ENCODE measurements at regions not wholly inside any gene's neighbourhood (a gene's known extent, or its start where the extent isn't known, plus 50 kb on each side); places are given as distances from the start of the nearest gene placed in this dataset.

DNA sequence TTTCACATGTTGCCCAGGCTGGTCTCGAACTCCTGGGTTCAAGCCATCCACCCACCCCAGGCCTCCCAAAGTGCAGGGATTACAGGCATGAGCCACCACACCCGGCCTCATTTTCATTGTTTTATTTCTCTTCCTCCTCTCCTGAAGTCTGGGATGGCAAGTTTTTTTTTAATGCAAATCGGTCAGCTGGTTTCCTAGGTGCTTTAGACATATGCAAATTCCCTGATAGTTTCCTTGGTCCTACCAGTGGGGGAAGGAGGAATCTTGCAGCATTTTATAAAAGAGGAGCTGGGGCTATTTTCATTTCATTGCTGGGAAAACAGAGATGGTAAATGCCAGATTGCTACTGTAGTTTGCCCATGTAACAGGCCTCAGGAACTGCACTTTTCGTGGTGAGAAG is 179.4 kb downstream of the ACTL7B start:
- Mint-ChIP-seq H3K27ac (ENCODE audit: unreplicated experiment) (no peak overlapping the region), H3K36me3 (ENCODE audit: low read depth, unreplicated experiment) (no peaks in the 10 kb centered on the region), H3K9me3 (ENCODE audit: unreplicated experiment) (peaks cover 5% of the 10 kb centered on the region), H3K27me3 (ENCODE audit: low read depth, unreplicated experiment) (peaks cover 8% of the 10 kb centered on the region), H3K4me3 (ENCODE audit: unreplicated experiment) (no peak overlapping the region), H3K4me1 (ENCODE audit: low read depth, unreplicated experiment) (peaks cover 9% of the 10 kb centered on the region)
- no peak for DNase-seq (ENCODE audit: low read depth)
- no peaks in the 10 kb centered on the region for H3K36me3 ChIP-seq (ENCODE audit: insufficient read depth, low read length)
- TF ChIP-seq, protein P1, sequence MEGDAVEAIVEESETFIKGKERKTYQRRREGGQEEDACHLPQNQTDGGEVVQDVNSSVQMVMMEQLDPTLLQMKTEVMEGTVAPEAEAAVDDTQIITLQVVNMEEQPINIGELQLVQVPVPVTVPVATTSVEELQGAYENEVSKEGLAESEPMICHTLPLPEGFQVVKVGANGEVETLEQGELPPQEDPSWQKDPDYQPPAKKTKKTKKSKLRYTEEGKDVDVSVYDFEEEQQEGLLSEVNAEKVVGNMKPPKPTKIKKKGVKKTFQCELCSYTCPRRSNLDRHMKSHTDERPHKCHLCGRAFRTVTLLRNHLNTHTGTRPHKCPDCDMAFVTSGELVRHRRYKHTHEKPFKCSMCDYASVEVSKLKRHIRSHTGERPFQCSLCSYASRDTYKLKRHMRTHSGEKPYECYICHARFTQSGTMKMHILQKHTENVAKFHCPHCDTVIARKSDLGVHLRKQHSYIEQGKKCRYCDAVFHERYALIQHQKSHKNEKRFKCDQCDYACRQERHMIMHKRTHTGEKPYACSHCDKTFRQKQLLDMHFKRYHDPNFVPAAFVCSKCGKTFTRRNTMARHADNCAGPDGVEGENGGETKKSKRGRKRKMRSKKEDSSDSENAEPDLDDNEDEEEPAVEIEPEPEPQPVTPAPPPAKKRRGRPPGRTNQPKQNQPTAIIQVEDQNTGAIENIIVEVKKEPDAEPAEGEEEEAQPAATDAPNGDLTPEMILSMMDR (IDR thresholded peaks at IDR 0.05; ENCODE audit: insufficient read depth, low read depth, low read length) = no peak
- no peak for TF ChIP-seq EZH2 (IDR thresholded peaks at IDR 0.05; ENCODE audit: insufficient read depth, low read length)
- no peaks in the 10 kb centered on the region for H3K9me3 ChIP-seq (ENCODE audit: insufficient read depth, low read depth, low read length)
- H3K4me2 ChIP-seq (ENCODE audit: low read length) = no peak overlapping the region
- no peak for FAIRE-seq
- no peaks in the 10 kb centered on the region for H4K20me1 ChIP-seq (ENCODE audit: insufficient read depth, low read length)
- peaks cover 15% of the 10 kb centered on the region for H3K4me1 ChIP-seq (ENCODE audit: insufficient read depth, low read length)
- no peak overlapping the region for H2AFZ ChIP-seq (ENCODE audit: low read depth, low read length)
- no peaks in the 10 kb centered on the region for H3K27me3 ChIP-seq (ENCODE audit: insufficient read depth, low read length)
- H3K27ac ChIP-seq (ENCODE audit: low read depth, low read length) = no peak overlapping the region
- no peaks in the 10 kb centered on the region for H3K79me2 ChIP-seq (ENCODE audit: insufficient read depth, low read length)
- H3K9ac ChIP-seq (ENCODE audit: low read length) = no peak overlapping the region
- no peak overlapping the region for H3K4me3 ChIP-seq (ENCODE audit: insufficient read depth, low read depth, low read length)

GRCh38 chr9:108675708-108676107 is 180.1 kb downstream of the ACTL7B start:
- Histone ChIP-seq H3K36me3 (ENCODE audit: insufficient read depth, low read length) (no peaks in the 10 kb centered on the region), H3K27ac (ENCODE audit: low read depth, low read length) (no peak overlapping the region), H3K4me1 (ENCODE audit: insufficient read depth, low read length) (peaks cover 15% of the 10 kb centered on the region), H3K9me3 (ENCODE audit: insufficient read depth, low read depth, low read length) (no peaks in the 10 kb centered on the region), H3K79me2 (ENCODE audit: insufficient read depth, low read length) (no peaks in the 10 kb centered on the region), H3K4me3 (ENCODE audit: insufficient read depth, low read depth, low read length) (no peak overlapping the region), H4K20me1 (ENCODE audit: insufficient read depth, low read length) (no peaks in the 10 kb centered on the region), H3K9ac (ENCODE audit: low read length) (no peak overlapping the region), H3K27me3 (ENCODE audit: insufficient read depth, low read length) (no peaks in the 10 kb centered on the region), H2AFZ (ENCODE audit: low read depth, low read length) (no peak overlapping the region), H3K4me2 (ENCODE audit: low read length) (no peak overlapping the region)
- Mint-ChIP-seq H3K9me3 (ENCODE audit: unreplicated experiment) (peaks cover 5% of the 10 kb centered on the region), H3K36me3 (ENCODE audit: low read depth, unreplicated experiment) (no peaks in the 10 kb centered on the region), H3K4me1 (ENCODE audit: low read depth, unreplicated experiment) (peaks cover 9% of the 10 kb centered on the region), H3K27ac (ENCODE audit: unreplicated experiment) (peak overlapping the region; percentile 6), H3K27me3 (ENCODE audit: low read depth, unreplicated experiment) (peaks cover 11% of the 10 kb centered on the region), H3K4me3 (ENCODE audit: unreplicated experiment) (no peak overlapping the region)
- TF ChIP-seq, protein P1 (IDR thresholded peaks at IDR 0.05; ENCODE audit: insufficient read depth, low read depth, low read length) = no peak
- TF ChIP-seq EZH2 (IDR thresholded peaks at IDR 0.05; ENCODE audit: insufficient read depth, low read length) = no peak
- no peak for FAIRE-seq
- DNase-seq (ENCODE audit: low read depth) = no peak

- H3K27ac ChIP-seq (ENCODE audit: low read depth, low read length) = no peak overlapping the region
These were observed 180.8 kb downstream of the ACTL7B start for GRCh38 chr9:108674766-108675530.

More at GRCh38 chr9:108674766-108675530, 180.8 kb downstream of the ACTL7B start:
- no peak overlapping the region for H3K4me2 ChIP-seq (ENCODE audit: low read length)
- Mint-ChIP-seq H3K4me1 (ENCODE audit: low read depth, unreplicated experiment) (peaks cover 9% of the 10 kb centered on the region), H3K36me3 (ENCODE audit: low read depth, unreplicated experiment) (no peaks in the 10 kb centered on the region), H3K4me3 (ENCODE audit: unreplicated experiment) (no peak overlapping the region), H3K27ac (ENCODE audit: unreplicated experiment) (no peak overlapping the region), H3K9me3 (ENCODE audit: unreplicated experiment) (peaks cover 5% of the 10 kb centered on the region), H3K27me3 (ENCODE audit: low read depth, unreplicated experiment) (peaks cover 12% of the 10 kb centered on the region)
- no peak overlapping the region for H3K9ac ChIP-seq (ENCODE audit: low read length)
- DNase-seq (ENCODE audit: low read depth) (no peak), FAIRE-seq (no peak)
- H3K27me3 ChIP-seq (ENCODE audit: insufficient read depth, low read length) = no peaks in the 10 kb centered on the region
- H3K79me2 ChIP-seq (ENCODE audit: insufficient read depth, low read length) = no peaks in the 10 kb centered on the region
- no peaks in the 10 kb centered on the region for H4K20me1 ChIP-seq (ENCODE audit: insufficient read depth, low read length)
- no peaks in the 10 kb centered on the region for H3K36me3 ChIP-seq (ENCODE audit: insufficient read depth, low read length)
- H3K4me1 ChIP-seq (ENCODE audit: insufficient read depth, low read length) = peaks cover 15% of the 10 kb centered on the region
- TF ChIP-seq, protein P1 (IDR thresholded peaks at IDR 0.05; ENCODE audit: insufficient read depth, low read depth, low read length) = no peak
- no peak for TF ChIP-seq EZH2 (IDR thresholded peaks at IDR 0.05; ENCODE audit: insufficient read depth, low read length)
- no peak overlapping the region for H2AFZ ChIP-seq (ENCODE audit: low read depth, low read length)
- H3K4me3 ChIP-seq (ENCODE audit: insufficient read depth, low read depth, low read length) = no peak overlapping the region
- H3K9me3 ChIP-seq (ENCODE audit: insufficient read depth, low read depth, low read length) = no peaks in the 10 kb centered on the region

Data from astrocyte (in vitro differentiated cells and primary cell).